OCI-LY7 (cell line): ENCODE measurements at regions not wholly inside any gene's neighbourhood (a gene's known extent, or its start where the extent isn't known, plus 50 kb on each side); places are given as distances from the start of the nearest gene placed in this dataset.

ENCODE experiments used
- BruUV-seq: library from RNA; stranded (reverse); fragments of 400-500 nt; replicated peaks from 2 replicates; lab custom pipeline; 2021; lab: Mats Ljungman, UMichigan
- CTCF ChIA-PET: fragments of 300-600 bp; sonication (Branson Sonifier 250); formaldehyde crosslinking; loops from one replicate; lab custom pipeline; 2022; ENCODE audit warnings: antibody characterized with exemption; ENCODE audit not compliant: unreplicated experiment; lab: Charles Lee
- POLR2A ChIA-PET: fragments of 300-600 bp; sonication (Branson Sonifier 250); formaldehyde crosslinking; loops from one replicate; lab custom pipeline; 2022; ENCODE audit warnings: antibody characterized with exemption; lab: Charles Lee
- DNase-seq: peaks from one replicate; pipeline ENCODE4 v3.0.0-alpha.2; 2015; ENCODE audit warnings: low spot score
- H2AFZ ChIP-seq: fragments of 200-600 bp; sonication (generic), shearing (Covaris generic); 2 replicates; pipeline ENCODE4 v1.6.1; 2014; ENCODE audit warnings: mild to moderate bottlenecking, antibody characterized with exemption, low read length, moderate library complexity
- H3K27ac ChIP-seq: fragments of 200-600 bp; sonication (generic); 2 replicates; pipeline ENCODE4 v1.5.1; 2014; ENCODE audit warnings: mixed run types, low read depth, mild to moderate bottlenecking, moderate library complexity, low read length, inconsistent platforms; ENCODE audit not compliant: poor library complexity, severe bottlenecking
- H3K36me3 ChIP-seq: fragments of 200-600 bp; sonication (generic); 2 replicates; pipeline ENCODE4 v1.6.1; 2014; ENCODE audit warnings: mild to moderate bottlenecking, antibody characterized with exemption, low read length, moderate library complexity, mixed read lengths; ENCODE audit not compliant: insufficient read depth
- H3K4me1 ChIP-seq: fragments of 200-600 bp; sonication (generic); 2 replicates; pipeline ENCODE4 v1.5.1; 2014; ENCODE audit warnings: mild to moderate bottlenecking, low read length; ENCODE audit not compliant: insufficient read depth, poor library complexity, severe bottlenecking
- H3K4me2 ChIP-seq: fragments of 200-600 bp; sonication (generic); 2 replicates; pipeline ENCODE4 v1.6.1; 2014; ENCODE audit warnings: mild to moderate bottlenecking, low read length
- H3K4me3 ChIP-seq: fragments of 200-600 bp; sonication (generic); 2 replicates; pipeline ENCODE4 v1.5.1; 2014; ENCODE audit warnings: mild to moderate bottlenecking, low read depth, low read length; ENCODE audit not compliant: poor library complexity, severe bottlenecking
- H3K79me2 ChIP-seq: fragments of 200-600 bp; sonication (generic); 2 replicates; pipeline ENCODE4 v1.6.1; 2016; ENCODE audit warnings: low read depth, mild to moderate bottlenecking, low read length, moderate library complexity, mixed read lengths; ENCODE audit not compliant: insufficient read depth
- H3K9me2 ChIP-seq: fragments of 200-600 bp; sonication (generic); 2 replicates; pipeline ENCODE4 v1.6.1; 2016; ENCODE audit warnings: mild to moderate bottlenecking, low read length, mixed read lengths; ENCODE audit not compliant: insufficient read depth
- H3K9me3 ChIP-seq: fragments of 200-600 bp; sonication (generic); 2 replicates; pipeline ENCODE4 v1.6.1; 2014; ENCODE audit warnings: mild to moderate bottlenecking, mixed run types, low read length, mixed read lengths
- H4K20me1 ChIP-seq: fragments of 200-600 bp; sonication (generic); 2 replicates; pipeline ENCODE4 v1.6.1; 2014; ENCODE audit warnings: mild to moderate bottlenecking, antibody characterized with exemption, low read length, moderate library complexity, mixed read lengths; ENCODE audit not compliant: insufficient read depth
- EZH2phosphoT487 ChIP-seq: fragments of 200-600 bp; sonication (generic); IDR thresholded peaks from 2 replicates; pipeline ENCODE4 v1.6.1; 2018; ENCODE audit warnings: low read depth, borderline replicate concordance, mild to moderate bottlenecking, mixed run types, antibody characterized with exemption, low read length, moderate library complexity, mixed read lengths
- intact Hi-C: fragments of 100-400 bp; cut with micrococcal nuclease; formaldehyde crosslinking; loops from one replicate; pipeline ENCODE4 v1.10.0; 2022; ENCODE audit not compliant: unreplicated experiment
- TF ChIP-seq, protein P1 (sequence below): fragments of 200-600 bp; sonication (generic); conservative IDR thresholded peaks from 2 replicates; pipeline ENCODE4 v1.5.1; 2014; ENCODE audit warnings: mild to moderate bottlenecking, antibody characterized with exemption, low read length, moderate library complexity, mixed read lengths

DNA sequence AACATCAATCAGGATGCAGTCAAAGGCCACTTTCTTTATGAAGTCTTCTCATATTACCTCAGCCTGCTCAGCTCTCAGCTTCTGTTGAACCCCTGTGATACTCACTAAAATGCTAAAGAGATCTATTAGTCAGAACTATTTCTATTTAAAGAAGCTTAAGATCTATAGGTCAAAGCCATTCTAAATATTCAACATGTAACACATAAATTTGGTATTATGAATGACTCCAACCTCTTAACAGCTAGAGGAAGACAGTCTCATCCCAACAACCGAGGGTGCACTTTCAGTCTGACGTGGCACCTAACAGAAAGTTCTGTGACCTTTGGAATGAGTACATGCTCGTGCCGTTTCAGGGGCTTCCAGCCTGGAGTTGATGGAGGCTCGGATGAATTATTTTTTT is 301.5 kb upstream of the VLDLR start:
- Histone ChIP-seq H3K79me2 (no peaks in the 10 kb centered on the region), H2AFZ (no peak overlapping the region), H3K4me1 (no peaks in the 10 kb centered on the region), H3K9me2 (no peaks in the 10 kb centered on the region), H4K20me1 (no peaks in the 10 kb centered on the region), H3K27ac (no peak overlapping the region), H3K4me3 (no peak overlapping the region), H3K4me2 (no peak overlapping the region), H3K36me3 (no peaks in the 10 kb centered on the region), H3K9me3 (no peaks in the 10 kb centered on the region)
- CTCF ChIA-PET: no interaction called here
- intact Hi-C loops: no loop called here
- no peak for TF ChIP-seq EZH2phosphoT487
- DNase-seq: no peak
- no TSS peak for BruUV-seq
- POLR2A ChIA-PET: interaction anchor here (1.1 kb wide), 1 partner anchor 9 kb away, joined by 4 read pairs; no protein-coding TSS in a partner anchor

DNA sequence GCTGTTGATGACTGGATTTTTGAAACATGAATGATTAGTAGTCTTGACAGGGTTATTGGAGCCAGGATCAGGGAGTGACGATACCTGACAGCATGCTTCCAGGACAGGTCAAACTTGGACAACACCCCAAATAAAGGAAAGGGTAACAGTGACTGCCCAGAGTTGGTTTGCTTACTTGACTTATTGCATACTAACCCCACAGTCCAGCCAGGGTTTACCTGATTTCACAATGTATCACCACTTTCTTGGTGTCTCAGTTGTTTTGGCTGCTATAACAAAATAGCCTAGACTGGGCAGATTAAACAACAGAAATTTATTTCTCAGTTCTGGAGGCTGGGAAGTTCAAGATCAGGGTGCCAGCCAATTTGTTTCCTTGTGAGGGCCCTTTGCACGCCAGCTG is 301.0 kb upstream of the VLDLR start:
- Histone ChIP-seq H3K4me1 (no peaks in the 10 kb centered on the region), H3K9me2 (no peaks in the 10 kb centered on the region), H3K36me3 (no peaks in the 10 kb centered on the region), H3K4me3 (no peak overlapping the region), H4K20me1 (no peaks in the 10 kb centered on the region), H2AFZ (no peak overlapping the region), H3K9me3 (no peaks in the 10 kb centered on the region), H3K79me2 (no peaks in the 10 kb centered on the region), H3K27ac (no peak overlapping the region), H3K4me2 (no peak overlapping the region)
- no peak for TF ChIP-seq EZH2phosphoT487
- TF ChIP-seq, protein P1, sequence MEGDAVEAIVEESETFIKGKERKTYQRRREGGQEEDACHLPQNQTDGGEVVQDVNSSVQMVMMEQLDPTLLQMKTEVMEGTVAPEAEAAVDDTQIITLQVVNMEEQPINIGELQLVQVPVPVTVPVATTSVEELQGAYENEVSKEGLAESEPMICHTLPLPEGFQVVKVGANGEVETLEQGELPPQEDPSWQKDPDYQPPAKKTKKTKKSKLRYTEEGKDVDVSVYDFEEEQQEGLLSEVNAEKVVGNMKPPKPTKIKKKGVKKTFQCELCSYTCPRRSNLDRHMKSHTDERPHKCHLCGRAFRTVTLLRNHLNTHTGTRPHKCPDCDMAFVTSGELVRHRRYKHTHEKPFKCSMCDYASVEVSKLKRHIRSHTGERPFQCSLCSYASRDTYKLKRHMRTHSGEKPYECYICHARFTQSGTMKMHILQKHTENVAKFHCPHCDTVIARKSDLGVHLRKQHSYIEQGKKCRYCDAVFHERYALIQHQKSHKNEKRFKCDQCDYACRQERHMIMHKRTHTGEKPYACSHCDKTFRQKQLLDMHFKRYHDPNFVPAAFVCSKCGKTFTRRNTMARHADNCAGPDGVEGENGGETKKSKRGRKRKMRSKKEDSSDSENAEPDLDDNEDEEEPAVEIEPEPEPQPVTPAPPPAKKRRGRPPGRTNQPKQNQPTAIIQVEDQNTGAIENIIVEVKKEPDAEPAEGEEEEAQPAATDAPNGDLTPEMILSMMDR: no peak
- ChIA-PET POLR2A (interaction anchor here (0.5 to 1.1 kb wide), 2 partner anchors 9 to 494 kb away, joined by 3 to 4 read pairs; no protein-coding TSS in a partner anchor), CTCF (no interaction called here)
- no TSS peak for BruUV-seq
- DNase-seq: no peak
- intact Hi-C loops: no loop called here

DNA sequence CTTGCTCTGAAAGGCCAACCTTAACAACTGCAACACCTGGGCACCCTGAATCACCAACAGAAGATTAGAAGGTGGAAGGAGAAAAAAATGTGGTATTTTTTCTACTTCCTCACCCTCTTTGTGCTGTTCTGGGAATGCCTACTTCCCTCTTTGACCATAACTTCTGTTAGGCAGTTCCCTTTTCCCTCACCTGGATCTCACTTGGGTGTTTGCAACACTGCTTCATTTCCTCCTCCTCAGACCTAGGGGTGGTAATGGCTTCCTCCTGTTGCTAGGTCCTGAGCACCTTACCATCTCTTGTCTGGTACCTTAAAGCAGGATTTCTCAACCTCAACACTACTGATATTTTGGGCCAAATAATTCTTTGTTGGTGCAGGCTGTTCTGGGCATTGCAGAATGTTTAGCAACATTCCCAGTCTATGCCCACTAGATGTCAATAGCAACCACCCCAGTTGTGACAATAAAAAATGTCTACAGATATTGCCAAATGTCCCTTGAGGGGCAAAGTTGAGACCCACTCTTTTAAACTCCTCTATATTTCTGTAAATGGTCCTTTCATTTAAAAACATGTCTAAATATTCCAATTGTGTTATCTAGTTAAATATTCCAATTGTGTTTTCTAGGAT is 300.0 kb upstream of the VLDLR start:
- Histone ChIP-seq H3K36me3 (no peaks in the 10 kb centered on the region), H2AFZ (no peak overlapping the region), H4K20me1 (no peaks in the 10 kb centered on the region), H3K4me2 (no peak overlapping the region), H3K9me2 (no peaks in the 10 kb centered on the region), H3K27ac (no peak overlapping the region), H3K9me3 (no peaks in the 10 kb centered on the region), H3K4me1 (no peaks in the 10 kb centered on the region), H3K4me3 (no peak overlapping the region), H3K79me2 (no peaks in the 10 kb centered on the region)
- ChIA-PET POLR2A (no interaction called here), CTCF (no interaction called here)
- intact Hi-C loops: no loop called here
- no peak for DNase-seq
- TF ChIP-seq, protein P1: 0 out of 2 replicates have a peak, but pooled peaks have one; percentile 26
- TF ChIP-seq EZH2phosphoT487: no peak
- no TSS peak for BruUV-seq
